Ammon's horn (tissue), 1 donor: ENCODE measurements at regions not wholly inside any gene's neighbourhood (a gene's known extent, or its start where the extent isn't known, plus 50 kb on each side); places are given as distances from the start of the nearest gene placed in this dataset.

ENCODE experiments used
- DNase-seq: peaks from one replicate; pipeline ENCODE4 v3.0.0-alpha.2; 2016; ENCODE audit warnings: low spot score

DNA sequence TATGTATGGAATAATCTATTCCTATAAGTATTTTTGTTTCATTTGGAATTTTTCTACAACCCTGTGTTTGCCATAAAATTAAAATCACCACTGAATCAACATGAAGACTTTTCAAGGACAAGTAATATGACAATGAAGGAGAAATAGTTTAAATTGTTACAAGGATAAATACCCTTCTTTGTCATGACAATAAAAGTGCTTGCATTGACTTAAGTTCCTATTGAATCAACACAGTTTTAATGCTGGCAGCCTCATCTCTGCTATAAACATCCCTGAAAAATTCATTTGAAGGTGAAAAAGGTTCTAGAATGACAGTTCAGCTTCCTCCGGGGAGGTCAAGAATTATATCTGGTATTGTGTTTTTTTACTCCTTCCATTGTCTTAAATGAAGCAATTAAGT lies 1105.1 kb upstream of the CDH9 start:
- no peak for DNase-seq

DNA sequence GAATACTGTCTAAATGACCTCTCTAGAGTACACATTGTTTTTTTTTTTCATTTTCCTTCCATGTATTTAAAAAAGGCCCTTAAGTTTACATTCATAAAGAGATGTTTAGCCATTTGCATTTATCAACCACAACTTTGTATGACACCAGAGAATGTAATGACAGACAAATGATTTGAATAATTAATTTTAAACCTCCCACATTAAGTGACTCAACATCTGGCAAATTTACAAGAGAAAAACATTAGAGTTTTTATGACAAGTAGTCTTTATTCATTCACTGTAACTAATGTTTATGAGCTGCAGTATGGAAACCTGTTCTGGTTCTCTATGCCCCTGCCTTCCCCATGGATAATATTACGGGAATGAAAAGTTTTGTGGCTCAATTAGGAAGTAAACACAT lies 1093.8 kb upstream of the CDH9 start:
- DNase-seq: no peak

DNA sequence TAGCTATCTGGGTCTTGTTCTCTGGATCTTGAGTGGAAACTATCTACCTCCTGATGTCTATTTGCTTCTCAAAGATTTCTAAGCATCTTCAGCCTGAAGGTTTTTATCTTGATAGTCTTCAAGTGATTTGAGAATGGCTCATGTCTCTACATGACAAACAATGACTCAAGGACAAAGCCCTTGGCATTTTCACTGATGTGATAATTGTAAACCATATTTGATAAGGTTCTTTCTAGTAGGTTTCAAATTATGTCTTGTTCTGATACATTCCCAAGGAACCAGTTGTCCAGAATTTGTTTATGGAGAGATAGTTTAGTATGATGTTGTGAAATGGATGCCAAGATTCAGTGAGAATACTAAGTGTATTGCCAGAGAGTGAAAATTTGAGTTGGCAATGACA lies 1079.3 kb upstream of the CDH9 start:
- no peak for DNase-seq

- DNase-seq: no peak
These were observed 1078.9 kb upstream of the CDH9 start for GRCh38 chr5:28117273-28117672.

- DNase-seq: no peak
These were observed 1072.4 kb upstream of the CDH9 start for GRCh38 chr5:28110781-28111180.

GRCh38 chr5:28104080-28104479 lies 1065.7 kb upstream of the CDH9 start:
- no peak for DNase-seq

DNA sequence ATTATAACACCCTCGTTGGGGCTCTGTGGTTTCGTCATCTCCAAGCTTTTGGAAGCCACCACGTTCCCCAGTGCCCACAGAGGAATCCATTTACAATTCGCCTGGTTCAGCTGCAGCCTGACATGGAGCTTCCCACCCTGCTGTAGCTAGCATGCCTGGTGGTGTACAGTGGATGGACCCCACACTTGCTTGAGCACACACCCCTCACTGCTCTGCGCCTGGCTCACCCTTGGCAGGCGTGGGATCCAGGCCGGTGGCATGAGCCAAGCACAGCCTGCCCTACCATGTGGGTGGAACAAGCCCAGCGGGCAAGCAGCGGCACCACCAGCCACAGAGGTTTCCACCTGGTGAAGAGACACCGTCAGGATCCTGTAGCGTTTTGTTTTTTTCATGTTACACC lies 1045.7 kb upstream of the CDH9 start:
- DNase-seq: no peak

GRCh38 chr5:28082610-28083009 lies 1044.2 kb upstream of the CDH9 start:
- no peak for DNase-seq

- no peak for DNase-seq
These were observed 1039.2 kb upstream of the CDH9 start for GRCh38 chr5:28077291-28078240.

DNA sequence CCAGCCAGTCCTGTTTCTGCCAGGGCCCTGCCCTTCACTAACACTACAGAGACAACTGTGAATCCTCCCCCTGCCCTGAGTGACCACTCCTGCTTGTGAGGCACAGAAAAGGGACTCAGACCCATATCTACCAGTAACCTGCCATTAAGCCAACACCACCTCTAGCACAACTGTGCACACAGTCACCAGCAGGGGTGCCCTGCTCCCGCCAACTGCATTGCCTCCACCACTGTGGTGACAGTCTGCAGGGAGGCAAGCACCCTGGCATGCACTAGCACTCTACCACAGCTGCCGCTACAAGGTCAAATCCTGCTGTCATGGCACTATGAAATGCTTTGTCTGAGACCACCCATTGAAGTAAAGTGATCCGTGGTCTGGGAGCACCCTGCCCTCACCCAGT lies 1028.5 kb upstream of the CDH9 start:
- DNase-seq: no peak

- DNase-seq: no peak
These were observed 1027.3 kb upstream of the CDH9 start for GRCh38 chr5:28065656-28066055.

DNA sequence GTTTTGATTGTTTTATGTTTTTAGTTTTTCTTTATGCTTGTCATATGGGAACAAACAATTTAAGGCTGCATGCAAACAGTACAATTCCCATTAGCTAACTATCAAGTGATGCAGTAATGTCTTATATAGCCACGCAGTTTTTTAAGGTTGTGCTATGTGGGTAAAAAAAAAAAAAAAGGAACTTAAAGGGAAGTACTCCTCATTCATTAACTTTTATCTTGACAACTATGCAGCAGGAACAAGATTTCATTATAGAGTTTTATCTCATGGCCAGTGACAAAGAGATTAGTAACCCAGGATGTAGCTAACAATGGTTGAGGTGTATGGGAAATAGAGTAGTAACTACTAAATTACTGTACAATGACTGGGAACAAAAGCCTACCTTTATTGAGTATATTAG lies 1008.2 kb upstream of the CDH9 start:
- DNase-seq: no peak

DNA sequence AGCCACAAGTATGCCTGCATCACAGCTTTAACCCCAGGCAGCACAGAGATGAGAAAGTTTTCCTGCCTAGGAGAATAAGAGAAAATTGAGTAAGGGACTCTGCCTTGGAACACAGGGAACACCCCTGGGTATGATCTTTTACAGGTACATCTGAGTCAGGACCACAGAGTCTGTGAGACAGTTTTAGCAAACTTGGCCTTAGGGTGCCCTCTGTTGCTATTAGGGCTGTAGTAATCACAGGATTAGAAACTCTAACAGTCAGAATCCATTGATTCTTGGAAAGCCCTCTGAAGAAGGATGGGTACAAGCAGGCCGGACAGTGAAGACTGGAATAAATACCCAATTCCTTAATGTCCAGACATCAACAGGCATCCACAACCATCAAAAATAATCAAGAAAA lies 989.5 kb upstream of the CDH9 start:
- DNase-seq: no peak

DNA sequence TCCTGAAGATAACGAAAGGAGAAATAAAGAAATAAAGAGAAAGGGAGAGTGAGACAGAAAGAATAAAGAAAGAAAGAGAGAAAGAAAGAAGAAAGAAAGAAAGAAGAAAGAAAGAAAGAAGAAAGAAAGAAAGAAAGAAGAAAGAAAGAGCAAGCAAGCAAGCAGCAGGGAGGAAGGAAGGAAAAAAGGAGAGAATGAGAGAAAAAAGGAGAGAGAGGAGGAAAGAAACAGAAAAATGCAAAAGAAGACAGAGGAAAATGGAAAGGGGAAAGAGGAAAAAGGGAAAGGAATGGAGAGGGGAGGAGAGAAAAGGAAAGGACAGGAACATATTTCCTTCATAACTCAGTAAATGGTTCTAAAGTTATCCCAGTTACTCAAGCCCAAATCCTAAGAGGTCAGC lies 978.8 kb upstream of the CDH9 start:
- DNase-seq: no peak

GRCh38 chr5:28014779-28015178 lies 976.4 kb upstream of the CDH9 start:
- no peak for DNase-seq

GRCh38 chr5:28012538-28012937 lies 974.2 kb upstream of the CDH9 start:
- DNase-seq: no peak

DNA sequence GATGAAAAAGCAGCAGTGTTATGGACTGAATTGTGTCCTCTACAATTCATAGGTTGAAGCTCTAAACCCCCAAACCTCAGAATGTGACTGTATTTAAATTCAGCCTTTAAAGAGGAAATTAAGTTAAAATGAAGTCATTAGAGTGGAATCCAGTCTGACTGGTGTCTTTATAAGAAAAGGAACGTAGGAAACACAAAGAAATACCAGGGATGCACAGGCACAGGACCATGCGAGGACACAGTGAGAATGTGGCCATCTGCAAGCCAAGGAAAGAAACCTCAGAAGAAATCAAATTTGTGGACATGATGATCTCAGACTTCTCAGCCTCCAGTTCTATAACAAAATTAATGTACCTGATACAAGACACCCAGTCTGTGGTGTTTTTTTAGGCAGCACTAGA lies 971.2 kb upstream of the CDH9 start:
- DNase-seq: no peak

DNA sequence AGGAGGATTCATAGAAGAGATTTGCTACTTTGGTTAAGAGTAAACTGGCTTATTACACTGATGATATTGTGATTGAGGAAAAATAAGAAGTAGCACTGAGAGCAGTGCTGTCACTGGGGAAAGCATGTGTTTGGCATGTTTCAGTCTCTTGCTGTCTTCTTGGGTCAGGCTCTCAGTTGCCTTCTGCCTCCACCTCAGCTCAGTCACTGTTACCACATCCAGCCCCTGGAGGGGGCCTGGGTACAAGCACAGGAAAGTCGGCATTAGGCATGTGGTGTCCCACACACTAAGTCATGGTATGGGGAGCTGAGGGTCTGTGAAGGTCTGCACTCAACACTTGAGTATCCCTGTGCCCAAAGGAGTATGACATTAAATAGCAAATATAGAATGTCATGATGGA lies 958.3 kb upstream of the CDH9 start:
- DNase-seq: no peak

GRCh38 chr5:27995867-27996266 lies 957.5 kb upstream of the CDH9 start:
- no peak for DNase-seq

DNA sequence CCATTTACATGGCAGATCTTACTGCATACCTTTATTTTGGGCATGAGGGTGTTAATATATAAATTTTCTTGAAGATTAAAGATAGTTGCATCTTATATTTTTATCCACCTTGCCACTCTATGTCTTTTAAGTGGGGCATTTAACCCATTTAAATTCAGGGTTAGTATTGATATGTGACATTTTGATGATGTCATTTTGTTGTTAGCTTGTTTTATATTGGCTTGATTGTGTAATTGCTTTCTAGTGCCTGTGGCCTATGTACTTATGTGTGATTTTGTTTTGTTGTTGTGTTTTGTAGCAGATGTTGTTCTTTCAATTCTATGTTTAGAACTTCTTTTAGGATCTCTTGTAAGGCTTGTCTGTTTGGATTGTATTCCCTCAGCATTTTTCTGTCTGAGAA lies 939.9 kb upstream of the CDH9 start:
- DNase-seq: no peak

GRCh38 chr5:27969157-27969556 lies 930.8 kb upstream of the CDH9 start:
- DNase-seq: no peak

DNA sequence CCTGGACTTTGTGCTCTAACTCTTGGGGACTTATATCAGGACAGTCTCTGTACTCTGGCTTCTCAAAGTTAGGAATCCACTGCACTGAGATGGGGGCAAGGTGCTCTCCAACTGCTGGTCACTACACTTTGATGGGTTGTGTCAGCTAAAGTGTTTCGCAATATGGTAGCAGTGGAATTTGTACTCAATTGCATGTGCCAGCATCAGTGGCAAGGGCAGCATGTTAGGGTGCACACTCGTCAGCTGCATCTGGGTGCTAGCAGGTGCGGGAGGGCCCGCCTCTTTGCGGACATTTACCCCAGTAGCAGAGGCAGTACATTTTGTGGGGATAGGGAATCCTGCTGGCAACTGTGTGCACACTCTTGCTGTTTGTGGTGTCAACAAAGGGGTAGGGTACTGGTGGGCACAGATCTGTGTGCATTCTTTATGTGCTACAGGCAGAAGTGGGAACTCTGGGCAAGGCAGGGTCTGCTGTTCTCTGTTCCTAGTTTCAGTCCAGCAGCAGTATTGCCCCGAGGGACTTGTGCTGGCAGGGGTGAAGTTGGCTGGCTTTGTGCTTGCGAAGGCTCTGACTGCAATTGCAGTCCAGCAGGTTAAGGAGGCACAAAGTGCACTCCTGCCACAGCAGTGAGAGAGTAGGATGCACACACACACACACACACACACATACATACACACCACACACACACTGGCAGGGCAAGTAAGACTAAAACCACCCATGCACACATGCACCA lies 924.8 kb upstream of the CDH9 start:
- no peak for DNase-seq

GRCh38 chr5:27962198-27962597 lies 923.8 kb upstream of the CDH9 start:
- no peak for DNase-seq
